Fibroblast of villous mesenchyme (primary cell): ENCODE measurements at regions not wholly inside any gene's neighbourhood (a gene's known extent, or its start where the extent isn't known, plus 50 kb on each side); places are given as distances from the start of the nearest gene placed in this dataset.

Source experiments
- DNase-seq: peaks from one replicate; pipeline ENCODE4 v3.0.0-alpha.2; 2010; ENCODE audit warnings: low read depth
- H3K4me3 ChIP-seq: 2 replicates; pipeline ENCODE4 v1.5.1; 2011; ENCODE audit warnings: low read depth, mild to moderate bottlenecking, low read length
- TF ChIP-seq, protein P1 (sequence below): IDR thresholded peaks from 2 replicates; pipeline ENCODE4 v1.5.1; 2012; ENCODE audit warnings: low read depth, mild to moderate bottlenecking, low read length; ENCODE audit not compliant: insufficient read depth

DNA sequence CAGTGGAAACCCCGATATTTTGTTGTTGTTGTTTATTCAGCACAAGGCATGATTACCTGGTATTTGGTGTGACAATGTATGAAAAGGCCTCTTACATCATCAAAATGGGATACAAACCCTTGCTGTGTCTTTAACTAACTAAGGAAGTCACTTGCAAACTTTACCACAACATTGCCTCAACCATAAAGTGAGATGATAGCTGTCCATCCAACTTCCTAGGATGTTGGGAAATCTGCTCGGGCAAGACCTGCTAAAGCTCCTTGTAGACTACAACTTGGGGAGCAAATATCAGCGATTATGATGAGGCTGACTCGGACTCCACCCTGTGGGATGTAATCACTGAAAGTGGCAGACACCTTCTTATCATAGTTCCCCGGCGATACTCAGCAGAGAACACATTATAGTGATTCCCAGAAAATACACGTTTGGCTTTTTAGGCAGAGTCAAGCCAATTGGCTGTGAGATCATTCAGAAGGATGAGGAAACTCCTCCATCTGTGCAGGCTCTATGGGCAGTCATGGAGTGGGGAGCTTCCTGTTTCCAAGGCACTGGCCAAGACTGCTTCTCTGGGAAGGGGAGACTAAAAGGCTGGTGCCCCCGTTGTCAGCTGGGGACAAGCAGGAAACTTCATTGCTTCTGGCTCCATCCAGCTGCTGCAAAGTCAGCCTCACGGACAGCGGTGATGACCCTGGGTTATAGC lies 289.0 kb downstream of the RNF144A start:
- TF ChIP-seq, protein P1, sequence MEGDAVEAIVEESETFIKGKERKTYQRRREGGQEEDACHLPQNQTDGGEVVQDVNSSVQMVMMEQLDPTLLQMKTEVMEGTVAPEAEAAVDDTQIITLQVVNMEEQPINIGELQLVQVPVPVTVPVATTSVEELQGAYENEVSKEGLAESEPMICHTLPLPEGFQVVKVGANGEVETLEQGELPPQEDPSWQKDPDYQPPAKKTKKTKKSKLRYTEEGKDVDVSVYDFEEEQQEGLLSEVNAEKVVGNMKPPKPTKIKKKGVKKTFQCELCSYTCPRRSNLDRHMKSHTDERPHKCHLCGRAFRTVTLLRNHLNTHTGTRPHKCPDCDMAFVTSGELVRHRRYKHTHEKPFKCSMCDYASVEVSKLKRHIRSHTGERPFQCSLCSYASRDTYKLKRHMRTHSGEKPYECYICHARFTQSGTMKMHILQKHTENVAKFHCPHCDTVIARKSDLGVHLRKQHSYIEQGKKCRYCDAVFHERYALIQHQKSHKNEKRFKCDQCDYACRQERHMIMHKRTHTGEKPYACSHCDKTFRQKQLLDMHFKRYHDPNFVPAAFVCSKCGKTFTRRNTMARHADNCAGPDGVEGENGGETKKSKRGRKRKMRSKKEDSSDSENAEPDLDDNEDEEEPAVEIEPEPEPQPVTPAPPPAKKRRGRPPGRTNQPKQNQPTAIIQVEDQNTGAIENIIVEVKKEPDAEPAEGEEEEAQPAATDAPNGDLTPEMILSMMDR = no peak
- no peak overlapping the region for H3K4me3 ChIP-seq
- no peak for DNase-seq

DNA sequence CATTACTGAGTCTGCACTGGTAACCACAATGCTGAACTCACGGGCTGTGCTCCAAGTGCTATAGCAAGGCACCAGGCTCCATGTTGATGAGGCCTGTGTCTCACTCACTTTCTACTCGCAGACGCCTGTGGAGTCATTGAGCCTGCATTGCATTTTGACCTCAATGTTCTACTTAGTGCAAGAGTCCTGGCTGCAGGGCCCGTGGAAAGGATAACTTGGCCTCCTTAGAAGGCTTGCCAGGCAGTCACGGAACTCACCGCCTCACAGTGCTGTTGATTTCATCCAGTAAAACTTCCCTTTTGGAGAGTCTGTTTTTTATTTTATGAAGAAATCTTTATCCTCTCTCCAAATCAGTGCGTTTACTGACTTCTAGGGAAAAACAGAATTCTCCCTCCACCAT lies 290.4 kb downstream of the RNF144A start:
- H3K4me3 ChIP-seq = no peak overlapping the region
- no peak for DNase-seq
- TF ChIP-seq, protein P1 = no peak

DNA sequence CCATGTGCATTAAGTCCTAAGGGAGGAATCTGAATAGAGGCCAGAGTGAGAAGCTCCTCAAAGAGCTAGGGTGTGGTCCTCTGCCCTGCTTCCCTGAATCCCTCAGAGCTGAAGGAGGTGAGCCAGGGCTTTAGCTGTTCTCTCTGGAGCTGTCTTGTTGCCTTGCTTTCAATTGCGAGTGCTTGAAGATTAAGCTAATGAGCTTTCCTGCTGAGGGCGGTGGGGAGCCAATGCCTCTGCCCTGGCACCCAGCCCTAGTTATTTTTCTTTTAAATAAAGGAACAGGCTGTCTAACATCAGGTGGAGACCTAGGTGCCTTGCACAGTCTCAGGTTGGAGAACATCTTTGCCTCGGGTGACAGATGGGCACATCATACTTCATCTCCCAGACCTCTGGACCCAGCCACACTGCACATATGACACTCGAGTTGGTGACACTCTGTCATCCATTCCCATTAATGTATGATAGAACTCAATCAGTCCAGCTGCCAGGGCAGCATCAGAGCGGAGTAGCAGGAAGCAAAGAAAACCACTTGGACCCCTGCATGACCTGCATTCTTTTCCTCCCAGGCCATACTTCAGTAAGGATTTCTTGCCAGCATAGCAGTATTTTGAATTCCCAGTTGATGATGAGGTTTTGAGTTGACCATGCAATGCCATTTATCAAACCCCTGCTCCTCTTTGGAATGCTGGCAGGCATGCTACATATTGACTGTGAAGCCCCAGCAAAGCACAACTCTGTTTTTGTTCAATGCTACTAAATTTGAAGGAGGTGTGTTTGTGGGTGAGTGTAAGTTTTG lies 292.7 kb downstream of the RNF144A start:
- no peak for DNase-seq
- no peak overlapping the region for H3K4me3 ChIP-seq
- TF ChIP-seq, protein P1 = no peak

DNA sequence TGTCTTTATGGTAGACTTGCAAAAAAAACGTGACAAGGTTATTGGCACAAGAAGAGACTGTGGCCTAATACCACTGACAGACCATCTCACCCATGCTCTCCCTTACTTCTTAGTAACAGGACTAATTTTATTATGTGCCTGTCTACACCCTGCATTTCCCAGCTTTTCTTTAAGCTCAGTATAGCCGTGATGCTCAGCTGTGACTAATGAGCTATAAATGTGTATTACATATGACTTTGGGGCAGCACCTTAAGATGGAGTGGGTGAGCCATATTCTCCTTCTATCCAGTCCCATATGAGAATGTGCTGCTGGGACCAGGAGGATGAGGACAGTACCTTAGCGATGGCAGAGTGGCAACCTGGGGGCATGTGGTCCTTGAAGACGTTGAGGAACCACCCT lies 293.5 kb downstream of the RNF144A start:
- no peak overlapping the region for H3K4me3 ChIP-seq
- TF ChIP-seq, protein P1 = no peak
- DNase-seq = no peak

DNA sequence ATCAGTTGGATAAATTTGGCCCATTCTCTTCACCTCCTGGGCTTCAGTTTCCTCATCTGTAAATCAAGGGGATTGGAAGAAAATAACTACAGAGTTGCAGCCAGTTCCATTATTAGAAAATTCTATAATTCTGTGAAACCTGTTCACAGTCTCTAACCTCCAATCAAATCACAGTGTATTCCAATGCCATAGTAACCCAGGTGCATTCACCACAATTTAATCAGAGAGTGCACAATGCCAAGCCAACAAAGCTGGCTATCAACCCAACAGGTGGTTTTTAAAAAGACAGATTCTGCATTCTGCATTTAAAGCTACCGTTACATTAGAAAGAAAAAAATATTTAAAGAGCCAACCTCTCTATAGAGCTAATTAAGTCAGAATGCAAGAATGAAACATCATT lies 308.6 kb downstream of the RNF144A start:
- TF ChIP-seq, protein P1 = no peak
- no peak for DNase-seq
- no peak overlapping the region for H3K4me3 ChIP-seq

DNA sequence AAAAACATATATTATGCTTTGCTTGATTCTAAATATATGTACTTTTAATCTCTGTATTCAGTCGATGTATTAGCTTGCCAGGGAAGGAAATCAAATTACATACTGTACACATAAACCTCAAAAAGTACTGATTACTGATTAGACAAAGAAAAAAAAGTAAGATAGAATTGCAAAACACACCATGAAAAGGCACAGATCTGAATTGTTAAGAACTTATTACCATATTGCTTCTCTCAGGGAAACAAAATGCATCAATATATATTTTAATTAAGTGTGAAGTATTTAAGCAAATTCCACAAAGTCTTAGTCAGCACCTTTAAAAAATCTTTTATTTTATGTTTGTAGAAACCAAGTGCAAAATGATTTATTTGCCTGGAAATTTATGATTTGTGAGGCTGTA lies 309.3 kb downstream of the RNF144A start:
- H3K4me3 ChIP-seq = no peak overlapping the region
- DNase-seq = no peak
- TF ChIP-seq, protein P1 = no peak

DNA sequence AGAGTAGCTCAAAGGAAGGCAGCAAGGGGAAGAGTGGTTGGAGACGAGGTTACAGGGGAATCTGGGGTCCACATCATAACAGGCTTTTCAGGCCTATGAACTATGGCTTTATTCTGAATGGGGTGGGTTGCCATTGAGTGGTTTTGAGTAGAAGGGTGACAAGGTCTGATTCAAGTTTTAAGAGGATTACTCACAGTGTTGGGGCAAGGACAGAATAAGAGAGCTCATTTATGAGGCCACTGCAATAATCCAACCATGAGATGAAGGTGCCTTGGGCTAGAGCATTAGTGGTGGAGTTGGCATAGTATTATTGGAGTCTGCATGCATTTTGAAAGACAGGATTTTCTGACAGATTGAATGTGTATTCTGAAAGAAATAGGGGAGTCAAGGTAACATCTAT lies 315.9 kb downstream of the RNF144A start:
- no peak for DNase-seq
- TF ChIP-seq, protein P1 = no peak
- H3K4me3 ChIP-seq = no peak overlapping the region
